IMR-90 (cell line): ENCODE measurements at regions not wholly inside any gene's neighbourhood (a gene's known extent, or its start where the extent isn't known, plus 50 kb on each side); places are given as distances from the start of the nearest gene placed in this dataset.

Experiments used
- ATAC-seq: fragments of 200-7000 bp; cut with Tn5 transposase; 2 replicates; pipeline ENCODE4 v1.9.1; 2020; ENCODE audit warnings: low read depth, mild to moderate bottlenecking, moderate library complexity
- BruUV-seq: library from RNA; stranded (reverse); fragments of 400-500 nt; replicated peaks from 2 replicates; lab custom pipeline; 2021; lab: Mats Ljungman, UMichigan
- CTCF ChIA-PET: fragments of 300-600 bp; formaldehyde crosslinking; extraction: SDS; loops from one replicate; lab custom pipeline; 2021; ENCODE audit warnings: antibody characterized with exemption; lab: Yijun Ruan, JAX
- POLR2A ChIA-PET: fragments of 300-600 bp; sonication (Branson Sonifier 250); formaldehyde crosslinking; loops from one replicate; lab custom pipeline; 2022; ENCODE audit warnings: antibody characterized with exemption; ENCODE audit not compliant: unreplicated experiment; lab: Charles Lee
- DNase-seq: peaks from one replicate; pipeline ENCODE4 v3.0.0; 2013
- H2AFZ ChIP-seq: replicated peaks from 2 replicates; pipeline ENCODE3; 2013; ENCODE audit warnings: low read length, mild to moderate bottlenecking; ENCODE audit not compliant: poor library complexity
- H2AK5ac ChIP-seq: 2 replicates; pipeline ENCODE4 v1.6.1; 2013; ENCODE audit warnings: low read depth, low read length, inconsistent platforms
- H2AK9ac ChIP-seq: replicated peaks from 2 replicates; pipeline ENCODE3; 2013; ENCODE audit warnings: mild to moderate bottlenecking, low read depth, low read length, moderate library complexity; ENCODE audit not compliant: poor library complexity
- H2BK120ac ChIP-seq: 2 replicates; pipeline ENCODE4 v1.6.1; 2013; ENCODE audit warnings: low read depth, low read length, inconsistent platforms
- H2BK15ac ChIP-seq: 3 replicates; pipeline ENCODE4 v1.6.1; 2013; ENCODE audit warnings: low read depth, low read length, inconsistent platforms
- H2BK20ac ChIP-seq: 2 replicates; pipeline ENCODE4 v1.6.1; 2013; ENCODE audit warnings: low read depth, mild to moderate bottlenecking, inconsistent platforms, low read length, moderate library complexity
- H2BK5ac ChIP-seq: 2 replicates; pipeline ENCODE4 v1.6.1; 2013; ENCODE audit warnings: mild to moderate bottlenecking, low read depth, low read length, inconsistent platforms; ENCODE audit not compliant: poor library complexity, severe bottlenecking
- H3K14ac ChIP-seq: replicated peaks from 2 replicates; pipeline ENCODE4 v1.6.1; 2013; ENCODE audit warnings: low read depth, low read length, inconsistent platforms
- H3K18ac ChIP-seq: 2 replicates; pipeline ENCODE4 v1.6.1; 2013; ENCODE audit warnings: low read depth, low read length, control low read depth
- H3K23ac ChIP-seq: 2 replicates; pipeline ENCODE4 v1.6.1; 2013; ENCODE audit warnings: low read depth, low read length, inconsistent platforms
- H3K27ac ChIP-seq: 2 replicates; pipeline ENCODE4 v1.5.1; 2013; ENCODE audit warnings: mild to moderate bottlenecking, control low read depth, low read length; ENCODE audit not compliant: insufficient read depth
- H3K27me3 ChIP-seq: 2 replicates; pipeline ENCODE4 v1.6.1; 2013; ENCODE audit warnings: low read length; ENCODE audit not compliant: control insufficient read depth, insufficient read depth
- H3K36me3 ChIP-seq: 2 replicates; pipeline ENCODE4 v1.6.1; 2013; ENCODE audit warnings: low read length, mixed read lengths; ENCODE audit not compliant: control insufficient read depth, insufficient read depth
- H3K4ac ChIP-seq: 2 replicates; pipeline ENCODE4 v1.6.1; 2013; ENCODE audit warnings: low read depth, low read length, inconsistent platforms
- H3K4me1 ChIP-seq: 2 replicates; pipeline ENCODE4 v1.6.1; 2013; ENCODE audit warnings: low read length, mixed read lengths; ENCODE audit not compliant: control insufficient read depth, insufficient read depth
- H3K4me2 ChIP-seq: 2 replicates; pipeline ENCODE4 v1.6.1; 2013; ENCODE audit warnings: low read depth, mild to moderate bottlenecking, control low read depth, low read length, moderate library complexity
- H3K4me3 ChIP-seq: 2 replicates; pipeline ENCODE4 v1.5.1; 2013; ENCODE audit warnings: low read depth, mild to moderate bottlenecking, control low read depth, low read length, moderate library complexity; ENCODE audit not compliant: insufficient read depth
- H3K56ac ChIP-seq: 2 replicates; pipeline ENCODE4 v1.6.1; 2013; ENCODE audit warnings: low read length, inconsistent platforms; ENCODE audit not compliant: insufficient read depth; ENCODE audit errors: extremely low read depth
- H3K79me1 ChIP-seq, 2 experiments: 2 replicates each; pipeline ENCODE4 v1.6.1; 2013; ENCODE audit warnings: low read length in 2 of 2, inconsistent platforms in 1 of 2, low read depth in 1 of 2
- H3K9ac ChIP-seq: 2 replicates; pipeline ENCODE4 v1.6.1; 2013; ENCODE audit warnings: low read depth, low read length, control low read depth
- H3K9me1 ChIP-seq: 2 replicates; pipeline ENCODE4 v1.6.1; 2013; ENCODE audit warnings: low read length, inconsistent platforms; ENCODE audit not compliant: insufficient read depth
- H3K9me3 ChIP-seq: 2 replicates; pipeline ENCODE4 v1.6.1; 2013; ENCODE audit warnings: low read length; ENCODE audit not compliant: control insufficient read depth, insufficient read depth
- H4K20me1 ChIP-seq: 2 replicates; pipeline ENCODE4 v1.6.1; 2013; ENCODE audit warnings: low read length, inconsistent platforms; ENCODE audit not compliant: insufficient read depth
- H4K5ac ChIP-seq: 2 replicates; pipeline ENCODE4 v1.6.1; 2013; ENCODE audit warnings: mild to moderate bottlenecking, low read depth, low read length, control low read depth
- H4K8ac ChIP-seq, 2 experiments: 2 replicates each; pipeline ENCODE4 v1.6.1; 2013; ENCODE audit warnings: low read depth in 2 of 2, low read length in 2 of 2, control low read depth in 1 of 2, inconsistent platforms in 1 of 2
- H4K91ac ChIP-seq: 2 replicates; pipeline ENCODE4 v1.6.1; 2013; ENCODE audit warnings: low read depth, low read length, inconsistent platforms; ENCODE audit not compliant: insufficient read depth
- BHLHE40 ChIP-seq: fragments of 150-350 bp; IDR thresholded peaks from 2 replicates; pipeline ENCODE4 v1.6.1; 2016; ENCODE audit warnings: mild to moderate bottlenecking, low read depth, low read length
- CHD1 ChIP-seq: IDR thresholded peaks from 2 replicates; pipeline ENCODE4 v1.6.1; 2012; ENCODE audit warnings: low read depth, low read length, improper control_type of control experiment
- ELK1 ChIP-seq: fragments of 150-350 bp; IDR thresholded peaks from 2 replicates; pipeline ENCODE4 v1.6.1; 2016; ENCODE audit warnings: low read depth, mild to moderate bottlenecking, low read length, moderate library complexity, borderline replicate concordance
- MAFK ChIP-seq: IDR thresholded peaks from 2 replicates; pipeline ENCODE4 v1.6.1; 2012; ENCODE audit warnings: low read depth, low read length, improper control_type of control experiment
- MXI1 ChIP-seq: IDR thresholded peaks from 2 replicates; pipeline ENCODE4 v1.6.1; 2012; ENCODE audit warnings: low read depth, mild to moderate bottlenecking, low read length, moderate library complexity, borderline replicate concordance
- NFE2L2 ChIP-seq: fragments of 150-350 bp; IDR thresholded peaks from 2 replicates; pipeline ENCODE4 v1.6.1; 2016; ENCODE audit warnings: low read depth, mild to moderate bottlenecking, low read length
- POLR2A ChIP-seq: IDR thresholded peaks from 2 replicates; pipeline ENCODE4 v1.6.1; 2012; ENCODE audit warnings: mild to moderate bottlenecking, low read depth, low read length
- RCOR1 ChIP-seq: IDR thresholded peaks from 2 replicates; pipeline ENCODE4 v1.6.1; 2012; ENCODE audit warnings: mild to moderate bottlenecking, low read length, improper control_type of control experiment; ENCODE audit not compliant: insufficient replicate concordance
- RFX5 ChIP-seq: IDR thresholded peaks from 2 replicates; pipeline ENCODE4 v1.8.0; 2012; ENCODE audit warnings: low read depth, mild to moderate bottlenecking, low read length, moderate library complexity
- WGBS, 2 experiments: methylation state at CpG; one replicate each; pipeline versions ENCODE4 v1.1.5 to v1.1.7; 2013; ENCODE audit warnings: missing lambda C conversion rate in 2 of 2; ENCODE audit not compliant: insufficient read length in 1 of 2; ENCODE audit errors: extremely low coverage in 2 of 2; 5-methylcytosine and 5-hydroxymethylcytosine counted together
- dilution Hi-C: fragments of 300-500 bp; cut with HindIII; formaldehyde crosslinking; loops from one replicate; pipeline ENCODE4 v1.14.3; 2018; ENCODE audit warnings: low sequenced_read_pairs; ENCODE audit not compliant: unreplicated experiment
- in situ Hi-C: fragments of 300-500 bp; cut with MboI; formaldehyde crosslinking; loops from 3 replicates; pipeline ENCODE4 v1.14.3; 2019; ENCODE audit warnings: low sequenced_read_pairs, inconsistent platforms, mixed read lengths
- intact Hi-C: fragments of 100-400 bp; cut with micrococcal nuclease; formaldehyde crosslinking; loops from 2 replicates; pipeline ENCODE4 v1.10.0; 2022

- intact Hi-C loops = loop anchor here (10.0 kb wide), 2 partner anchors 63 to 283 kb away; a partner anchor contains a TSS
- Histone ChIP-seq H3K9ac (no peak overlapping the region), H2BK5ac (no peak overlapping the region), H2AK5ac (no peak overlapping the region), H3K56ac (no peak overlapping the region), H4K20me1 (peaks cover 4% of the 10 kb centered on the region; the same call in 1 of the 2 replicates), H3K36me3 (no peaks in the 10 kb centered on the region), H3K27me3 (no peaks in the 10 kb centered on the region), H2AFZ (no peak overlapping the region), H4K5ac (no peak overlapping the region), H3K9me3 (no peaks in the 10 kb centered on the region), H3K9me1 (peaks cover 6% of the 10 kb centered on the region), H3K23ac (no peak overlapping the region), H3K14ac (no peak overlapping the region), H3K4me2 (no peak overlapping the region), H3K4me1 (peaks cover 4% of the 10 kb centered on the region), H3K79me1 (peaks cover 12 to 37% of the 10 kb centered on the region in 2 experiments), H2AK9ac (no peak overlapping the region), H2BK20ac (peak overlapping the region; percentile 12; the same call in 1 of the 2 replicates), H3K27ac (no peak overlapping the region), H3K18ac (no peak overlapping the region), H3K4me3 (no peak overlapping the region), H3K4ac (no peak overlapping the region), H4K8ac (no peak overlapping the region), H2BK120ac (no peak overlapping the region), H2BK15ac (no peak overlapping the region; the same call in 2 of the 3 replicates), H4K91ac (no peak overlapping the region)
- ATAC-seq = no peak
- in situ Hi-C loops = no loop called here
- POLR2A ChIA-PET = no interaction called here
- WGBS, 2 experiments = 100% methylated on average over 2 of the region's 4 CpGs; no CpG with 5 or more reads in 1 of the 2 experiments
- TF ChIP-seq BHLHE40 = no peak
- no peak for TF ChIP-seq RFX5
- no peak for TF ChIP-seq ELK1
- no peak for TF ChIP-seq RCOR1
- no peak for TF ChIP-seq MXI1
- no peak for TF ChIP-seq POLR2A
- TF ChIP-seq NFE2L2 = no peak
- no peak for TF ChIP-seq MAFK
- no peak for TF ChIP-seq CHD1
- DNase-seq = no peak
- BruUV-seq = no TSS peak
- dilution Hi-C loops = no loop called here
- CTCF ChIA-PET = no interaction called here
Observed at GRCh38 chr13:107582171-107582570, 633.2 kb downstream of the LIG4 start.
